MV-4-11 (cell line): ENCODE measurements at regions not wholly inside any gene's neighbourhood (a gene's known extent, or its start where the extent isn't known, plus 50 kb on each side); places are given as distances from the start of the nearest gene placed in this dataset.
"Not testable (repeated sequence)": the region's sequence is repeated elsewhere in the genome, so short reads cannot be mapped to it uniquely, and the experiment has no call there.

ENCODE experiments used
- DNase-seq: peaks from one replicate; lab custom pipeline; 2025; lab: John Stamatoyannopoulos, UW

- DNase-seq: not testable (repeated sequence)
Measured at GRCh38 chr19:56980326-56980725, 139.5 kb upstream of the USP29 start.

GRCh38 chr19:56980906-56981305 is 138.9 kb upstream of the USP29 start:
- DNase-seq: no peak

GRCh38 chr19:56981440-56981839 is 138.3 kb upstream of the USP29 start:
- DNase-seq: not testable (repeated sequence)

GRCh38 chr19:56983171-56983570 is 136.6 kb upstream of the USP29 start:
- no peak for DNase-seq

- no peak for DNase-seq
Measured at GRCh38 chr19:56983804-56984203, 136.0 kb upstream of the USP29 start.

GRCh38 chr19:56986386-56986785 is 133.4 kb upstream of the USP29 start:
- DNase-seq: no peak

- DNase-seq: peak; percentile 21
Measured at GRCh38 chr19:56987184-56987583, 132.6 kb upstream of the USP29 start.

GRCh38 chr19:56988299-56988698 is 131.5 kb upstream of the USP29 start:
- no peak for DNase-seq

- no peak for DNase-seq
Measured at GRCh38 chr19:56991912-56992311, 127.9 kb upstream of the USP29 start.

- DNase-seq: no peak
Measured at GRCh38 chr19:56993851-56994250, 125.9 kb upstream of the USP29 start.

- DNase-seq: no peak
Measured at GRCh38 chr19:56994251-56995017, 125.4 kb upstream of the USP29 start.

- DNase-seq: peak; percentile 22
Measured at GRCh38 chr19:56995303-56995702, 124.5 kb upstream of the USP29 start.

GRCh38 chr19:57002195-57002601 is 117.6 kb upstream of the USP29 start:
- DNase-seq: no peak

GRCh38 chr19:57002710-57003109 is 117.1 kb upstream of the USP29 start:
- DNase-seq: no peak

- no peak for DNase-seq
Measured at GRCh38 chr19:57004418-57004817, 115.4 kb upstream of the USP29 start.

- no peak for DNase-seq
Measured at GRCh38 chr19:57008432-57008831, 111.4 kb upstream of the USP29 start.

- DNase-seq: no peak
Measured at GRCh38 chr19:57010541-57010940, 109.2 kb upstream of the USP29 start.

GRCh38 chr19:57016076-57016475 is 103.7 kb upstream of the USP29 start:
- no peak for DNase-seq

- DNase-seq: no peak
Measured at GRCh38 chr19:57016491-57016890, 103.3 kb upstream of the USP29 start.

- no peak for DNase-seq
Measured at GRCh38 chr19:57025491-57025890, 94.3 kb upstream of the USP29 start.

- no peak for DNase-seq
Measured at GRCh38 chr19:57026476-57026875, 93.3 kb upstream of the USP29 start.

GRCh38 chr19:57027360-57027759 is 92.4 kb upstream of the USP29 start:
- no peak for DNase-seq

GRCh38 chr19:57028804-57029525 is 90.8 kb upstream of the USP29 start:
- no peak for DNase-seq

- no peak for DNase-seq
Measured at GRCh38 chr19:57031106-57031505, 88.7 kb upstream of the USP29 start.
